Endothelial cell of umbilical vein (primary cell): ENCODE measurements at regions not wholly inside any gene's neighbourhood (a gene's known extent, or its start where the extent isn't known, plus 50 kb on each side); places are given as distances from the start of the nearest gene placed in this dataset.
"Not testable (repeated sequence)": the region's sequence is repeated elsewhere in the genome, so short reads cannot be mapped to it uniquely, and the experiment has no call there.

Source experiments
- BruUV-seq: library from RNA; stranded (reverse); fragments of 400-500 nt; replicated peaks from 2 replicates; lab custom pipeline; 2021; lab: Mats Ljungman, UMichigan
- CTCF ChIA-PET: fragments of 300-600, 350-600 bp; sonication (Branson Sonifier 250); formaldehyde crosslinking; loops from one replicate; lab custom pipeline; 2021; ENCODE audit warnings: antibody characterized with exemption, inconsistent platforms; lab: Charles Lee
- POLR2A ChIA-PET: fragments of 300-600, 350-600 bp; sonication (Branson Sonifier 250); formaldehyde crosslinking; loops from one replicate; lab custom pipeline; 2021; ENCODE audit warnings: antibody characterized with exemption, inconsistent platforms; lab: Charles Lee
- DNase-seq: peaks from one replicate; pipeline ENCODE4 v3.0.0-alpha.2; 2011; ENCODE audit warnings: low read depth, low spot score
- FAIRE-seq: peaks from 2 replicates; lab custom pipeline; 2011; peaks lifted over from hg19 to GRCh38; lab: Jason Lieb, UNC
- H2AFZ ChIP-seq: 2 replicates; pipeline ENCODE4 v1.6.0; 2012; ENCODE audit warnings: low read depth, low read length, control low read depth, inconsistent platforms
- H3K27ac ChIP-seq: 2 replicates; pipeline ENCODE4 v1.5.1; 2011; ENCODE audit warnings: low read depth, mild to moderate bottlenecking, control low read depth, low read length, moderate library complexity; ENCODE audit not compliant: insufficient read depth
- H3K27me3 ChIP-seq, 2 experiments: 2 replicates each; pipeline versions ENCODE4 v1.6.0 to v1.6.1; 2011; ENCODE audit warnings: low read length in 2 of 2, mixed read lengths in 1 of 2; ENCODE audit not compliant: control insufficient read depth in 2 of 2, insufficient read depth in 2 of 2
- H3K36me3 ChIP-seq, 2 experiments: 2 replicates in 1 of 2; 3 replicates in 1 of 2; pipeline ENCODE4 v1.5.1; 2011; ENCODE audit warnings: low read length in 2 of 2, mild to moderate bottlenecking in 1 of 2, moderate library complexity in 1 of 2; ENCODE audit not compliant: control insufficient read depth in 2 of 2, insufficient read depth in 2 of 2; ENCODE audit errors: extremely low read depth in 1 of 2
- H3K4me1 ChIP-seq: 3 replicates; pipeline ENCODE4 v1.5.1; 2011; ENCODE audit warnings: mild to moderate bottlenecking, low read length; ENCODE audit not compliant: control insufficient read depth, insufficient read depth; ENCODE audit errors: extremely low read depth
- H3K4me2 ChIP-seq: 2 replicates; pipeline ENCODE4 v1.6.1; 2011; ENCODE audit warnings: low read length, control low read depth, mixed read lengths; ENCODE audit not compliant: insufficient read depth
- H3K4me3 ChIP-seq, 3 experiments: fragments of 200-600 bp in 1 of 3; sonication (generic), shearing (Covaris generic) in 1 of 3; replicated peaks in 1 of 3; 2 replicates each; pipeline ENCODE4 v1.5.1; 2011 to 2016; ENCODE audit warnings: control low read depth in 3 of 3, low read length in 3 of 3, mild to moderate bottlenecking in 2 of 3, inconsistent platforms in 1 of 3, low read depth in 1 of 3, moderate library complexity in 1 of 3; ENCODE audit not compliant: insufficient read depth in 1 of 3
- H3K79me2 ChIP-seq: 2 replicates; pipeline ENCODE4 v1.6.0; 2012; ENCODE audit warnings: low read length, inconsistent platforms; ENCODE audit not compliant: control insufficient read depth, insufficient read depth
- H3K9ac ChIP-seq: replicated peaks from 2 replicates; pipeline ENCODE3; 2011; ENCODE audit warnings: low read length, control low read depth; ENCODE audit not compliant: insufficient read depth; ENCODE audit errors: extremely low read depth
- H3K9me1 ChIP-seq: replicated peaks from 3 replicates; pipeline ENCODE4 v1.6.0; 2011; ENCODE audit warnings: mild to moderate bottlenecking, low read length; ENCODE audit not compliant: control insufficient read depth, insufficient read depth; ENCODE audit errors: extremely low read depth
- H3K9me3 ChIP-seq: replicated peaks from 2 replicates; pipeline ENCODE4 v1.5.1; 2012; ENCODE audit warnings: low read length, inconsistent platforms; ENCODE audit not compliant: control insufficient read depth, insufficient read depth
- H4K20me1 ChIP-seq: replicated peaks from 2 replicates; pipeline ENCODE3; 2011; ENCODE audit warnings: mild to moderate bottlenecking, low read length; ENCODE audit not compliant: control insufficient read depth, insufficient read depth; ENCODE audit errors: extremely low read depth
- EZH2 ChIP-seq: IDR thresholded peaks from 2 replicates; pipeline ENCODE4 v1.6.1; 2012; ENCODE audit warnings: borderline replicate concordance, low read depth, mild to moderate bottlenecking, moderate library complexity, low read length, inconsistent platforms; ENCODE audit not compliant: severe bottlenecking
- dilution Hi-C: fragments of 300-500 bp; cut with MboI; formaldehyde crosslinking; loops from one replicate; pipeline ENCODE4 v1.15.0; 2019; ENCODE audit warnings: low sequenced_read_pairs; ENCODE audit not compliant: extremely low pct_ligation_motif_present
- intact Hi-C: fragments of 100-400 bp; cut with micrococcal nuclease; formaldehyde crosslinking; loops from one replicate; pipeline ENCODE4 v1.10.0; 2022

DNA sequence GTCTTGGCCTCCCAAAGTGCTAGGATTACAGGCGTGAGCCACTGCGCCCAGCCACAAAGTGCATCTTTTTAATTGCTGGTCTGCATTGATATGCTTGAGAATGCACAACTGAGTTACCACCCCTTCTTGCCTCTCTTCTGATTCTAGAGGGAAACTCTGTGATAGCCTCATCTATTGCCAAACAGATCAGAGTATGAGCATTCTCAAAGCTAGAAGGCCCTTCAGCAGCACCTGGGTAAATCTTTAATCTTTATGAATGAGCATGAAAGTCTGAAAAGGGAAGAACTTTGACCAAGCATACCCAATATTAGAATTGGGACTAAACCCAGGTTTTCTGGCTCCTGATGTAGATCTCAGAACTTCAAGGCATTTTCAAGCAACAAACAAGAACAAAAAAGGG, 298.3 kb upstream of the TNC start:
- no peak for DNase-seq
- Histone ChIP-seq H3K27me3 (no peaks in the 10 kb centered on the region), H3K9ac (no peak overlapping the region), H3K36me3 (no peaks in the 10 kb centered on the region), H2AFZ (no peak overlapping the region), H3K4me1 (no peaks in the 10 kb centered on the region), H3K27ac (no peak overlapping the region), H4K20me1 (no peaks in the 10 kb centered on the region), H3K4me3 (no peak overlapping the region), H3K79me2 (no peaks in the 10 kb centered on the region), H3K9me1 (no peaks in the 10 kb centered on the region), H3K9me3 (peaks cover 2% of the 10 kb centered on the region), H3K4me2 (no peak overlapping the region)
- no peak for FAIRE-seq
- dilution Hi-C loops (no loop called here), intact Hi-C loops (no loop called here)
- no peak for TF ChIP-seq EZH2
- POLR2A ChIA-PET = no interaction called here
- no TSS peak for BruUV-seq
- CTCF ChIA-PET = no interaction called here

DNA sequence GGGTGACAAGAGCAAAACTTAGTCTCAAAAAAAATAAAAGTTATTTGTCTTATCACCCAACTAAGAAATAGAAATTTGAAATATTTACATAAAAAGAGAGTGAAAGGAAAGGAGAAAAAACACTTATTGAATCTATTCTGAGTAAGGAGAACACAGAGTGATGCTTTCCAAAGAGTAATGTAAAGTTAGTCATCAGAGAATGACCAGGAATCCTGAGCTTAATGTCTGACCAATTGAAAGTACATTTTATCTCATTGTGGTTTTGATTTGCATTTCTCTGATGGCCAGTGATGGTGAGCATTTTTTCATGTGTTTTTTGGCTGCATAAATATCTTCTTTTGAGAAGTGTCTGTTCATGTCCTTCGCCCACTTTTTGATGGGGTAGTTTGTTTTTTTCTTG, 300.2 kb upstream of the TNC start:
- H3K9me3 ChIP-seq, H3K4me3 ChIP-seq, H4K20me1 ChIP-seq, H3K27me3 ChIP-seq, intact Hi-C loops, FAIRE-seq, H3K9ac ChIP-seq, H3K4me1 ChIP-seq, H3K9me1 ChIP-seq, H3K36me3 ChIP-seq, CTCF ChIA-PET, BruUV-seq, H3K4me2 ChIP-seq, H2AFZ ChIP-seq, H3K79me2 ChIP-seq, dilution Hi-C loops, POLR2A ChIA-PET, H3K27ac ChIP-seq, DNase-seq: not testable (repeated sequence)
